T-helper 1 cell treated with Interleukin-12 subunit alpha and Interleukin-12 subunit beta and Interleukin-4 antibody, amounts not matched to agents 30 μg/mL and 1 μg/mL, for 36 hours (primary cell): ENCODE measurements at regions not wholly inside any gene's neighbourhood (a gene's known extent, or its start where the extent isn't known, plus 50 kb on each side); places are given as distances from the start of the nearest gene placed in this dataset.

ENCODE experiments used
- H3K27ac Mint-ChIP-seq: one replicate; pipeline ENCODE4 v1.8.0; 2021; ENCODE audit warnings: mild to moderate bottlenecking, mixed read lengths
- H3K27me3 Mint-ChIP-seq: one replicate; pipeline ENCODE4 v1.8.0; 2021; ENCODE audit warnings: low read depth, mixed read lengths
- H3K36me3 Mint-ChIP-seq: one replicate; pipeline ENCODE4 v1.8.0; 2021; ENCODE audit warnings: low read depth, mixed read lengths
- H3K4me1 Mint-ChIP-seq: one replicate; pipeline ENCODE4 v1.8.0; 2021; ENCODE audit warnings: low read depth, mixed read lengths
- H3K4me3 Mint-ChIP-seq: one replicate; pipeline ENCODE4 v1.8.0; 2021; ENCODE audit warnings: mild to moderate bottlenecking, moderate library complexity, mixed read lengths
- H3K9me3 Mint-ChIP-seq: one replicate; pipeline ENCODE4 v1.8.0; 2021; ENCODE audit warnings: mixed read lengths

GRCh38 chr3:141418751-141419150 lies 50.4 kb downstream of the ZBTB38 start:
- peaks cover 8% of the 10 kb centered on the region for H3K9me3 Mint-ChIP-seq
- H3K27ac Mint-ChIP-seq: no peak overlapping the region
- no peaks in the 10 kb centered on the region for H3K27me3 Mint-ChIP-seq
- no peak overlapping the region for H3K4me3 Mint-ChIP-seq
- H3K4me1 Mint-ChIP-seq: peaks cover 20% of the 10 kb centered on the region
- H3K36me3 Mint-ChIP-seq: peaks cover 42% of the 10 kb centered on the region

- no peak overlapping the region for H3K4me3 Mint-ChIP-seq
- no peaks in the 10 kb centered on the region for H3K27me3 Mint-ChIP-seq
- peaks cover 32% of the 10 kb centered on the region for H3K36me3 Mint-ChIP-seq
- peak overlapping the region; percentile 84 for H3K27ac Mint-ChIP-seq
- H3K4me1 Mint-ChIP-seq: peaks cover 9% of the 10 kb centered on the region
- peaks cover 8% of the 10 kb centered on the region for H3K9me3 Mint-ChIP-seq
Measured at GRCh38 chr3:141419946-141420345, 51.6 kb downstream of the ZBTB38 start.

DNA sequence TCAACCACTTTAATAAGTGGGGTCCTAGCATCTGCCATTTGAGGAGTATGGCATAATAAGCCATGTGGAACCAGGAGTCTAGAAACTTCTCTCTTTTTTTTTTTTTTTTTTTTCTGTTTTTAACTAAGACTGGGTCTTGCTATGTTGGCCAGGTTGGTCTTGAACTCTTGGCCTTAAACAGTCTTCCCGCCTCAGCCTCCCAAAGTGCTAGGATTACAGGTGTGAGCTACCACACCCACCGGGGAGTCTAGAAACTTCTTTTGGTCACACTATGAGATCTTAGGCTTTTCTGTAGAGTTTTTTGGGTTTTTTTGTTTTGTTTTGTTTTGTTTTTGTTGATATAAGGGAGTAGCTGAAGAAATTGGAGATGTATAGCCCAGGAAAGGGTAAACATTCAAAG lies 52.9 kb downstream of the ZBTB38 start:
- Mint-ChIP-seq H3K9me3 (peaks cover 8% of the 10 kb centered on the region), H3K4me1 (peaks cover 9% of the 10 kb centered on the region), H3K4me3 (no peak overlapping the region), H3K36me3 (peaks cover 28% of the 10 kb centered on the region), H3K27ac (no peak overlapping the region), H3K27me3 (no peaks in the 10 kb centered on the region)

GRCh38 chr3:141421639-141422319 lies 53.5 kb downstream of the ZBTB38 start:
- Mint-ChIP-seq H3K9me3 (peaks cover 8% of the 10 kb centered on the region), H3K27me3 (no peaks in the 10 kb centered on the region), H3K36me3 (peaks cover 23% of the 10 kb centered on the region), H3K27ac (no peak overlapping the region), H3K4me1 (peaks cover 9% of the 10 kb centered on the region), H3K4me3 (no peak overlapping the region)

GRCh38 chr3:141422961-141423582 lies 54.8 kb downstream of the ZBTB38 start:
- Mint-ChIP-seq H3K4me3 (no peak overlapping the region), H3K36me3 (peaks cover 18% of the 10 kb centered on the region), H3K27me3 (no peaks in the 10 kb centered on the region), H3K9me3 (peaks cover 8% of the 10 kb centered on the region), H3K4me1 (peaks cover 9% of the 10 kb centered on the region), H3K27ac (no peak overlapping the region)

DNA sequence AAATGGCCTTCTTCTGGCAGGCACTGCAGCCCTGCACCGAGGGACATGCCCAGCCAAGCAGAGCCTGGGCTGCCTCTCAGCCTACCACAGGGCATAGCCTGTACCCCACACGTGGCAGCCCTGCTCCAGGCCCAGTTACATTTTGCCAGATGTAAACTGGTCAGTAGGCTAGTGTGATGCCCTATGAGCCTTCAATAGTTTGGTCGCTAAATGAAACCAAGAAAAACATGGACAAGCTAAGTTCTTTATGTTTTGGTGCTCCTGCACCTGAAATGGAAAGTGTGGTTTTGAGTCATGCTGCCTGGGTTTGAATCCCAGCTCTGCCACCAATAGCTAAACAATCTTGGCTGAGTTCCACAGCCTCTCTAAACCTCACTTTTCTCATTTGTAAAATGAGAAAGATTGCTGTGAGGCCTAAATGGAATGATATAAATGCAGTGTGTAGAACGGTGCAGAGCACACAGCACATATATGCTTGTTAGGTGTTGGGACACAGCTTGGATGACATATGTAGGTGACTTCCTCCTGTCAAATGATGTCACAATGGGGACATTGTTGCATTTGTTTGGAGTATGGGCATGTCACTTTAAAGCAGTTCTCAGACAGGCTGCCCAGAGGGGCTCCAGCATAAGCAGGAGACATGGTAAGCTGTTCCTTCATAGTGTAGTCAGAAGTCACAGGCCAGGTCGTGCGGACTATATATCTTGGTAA lies 57.4 kb downstream of the ZBTB38 start:
- no peak overlapping the region for H3K4me3 Mint-ChIP-seq
- H3K36me3 Mint-ChIP-seq: no peaks in the 10 kb centered on the region
- no peaks in the 10 kb centered on the region for H3K27me3 Mint-ChIP-seq
- H3K4me1 Mint-ChIP-seq: peaks cover 6% of the 10 kb centered on the region
- H3K27ac Mint-ChIP-seq: no peak overlapping the region
- H3K9me3 Mint-ChIP-seq: no peaks in the 10 kb centered on the region

- H3K4me3 Mint-ChIP-seq: no peak overlapping the region
- peaks cover 6% of the 10 kb centered on the region for H3K4me1 Mint-ChIP-seq
- no peaks in the 10 kb centered on the region for H3K36me3 Mint-ChIP-seq
- H3K9me3 Mint-ChIP-seq: no peaks in the 10 kb centered on the region
- no peaks in the 10 kb centered on the region for H3K27me3 Mint-ChIP-seq
- H3K27ac Mint-ChIP-seq: no peak overlapping the region
Measured at GRCh38 chr3:141426404-141427034, 58.2 kb downstream of the ZBTB38 start.

DNA sequence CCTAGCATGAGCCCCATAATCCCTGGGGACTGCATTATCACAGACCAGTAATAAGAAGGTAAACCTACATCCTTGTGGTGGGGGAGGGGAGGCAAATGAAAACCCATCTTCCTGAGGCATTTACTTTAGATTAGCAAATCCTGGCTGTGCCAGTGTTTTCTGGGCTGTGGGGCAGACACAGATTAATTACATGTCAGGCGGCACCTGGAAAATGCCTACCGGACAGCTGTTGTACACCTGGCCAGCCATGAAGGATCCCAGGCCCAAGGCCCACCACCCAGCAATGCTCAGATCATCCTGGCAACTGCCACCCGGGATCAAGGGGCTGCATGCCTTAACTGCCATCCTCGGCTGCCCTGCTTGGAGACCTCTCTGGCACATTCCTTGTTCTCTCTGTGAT lies 59.1 kb upstream of the RASA2 start:
- H3K9me3 Mint-ChIP-seq: no peaks in the 10 kb centered on the region
- H3K4me1 Mint-ChIP-seq: peaks cover 6% of the 10 kb centered on the region
- H3K36me3 Mint-ChIP-seq: no peaks in the 10 kb centered on the region

GRCh38 chr3:141429371-141430035 lies 57.3 kb upstream of the RASA2 start:
- Mint-ChIP-seq H3K27me3 (no peaks in the 10 kb centered on the region), H3K27ac (no peak overlapping the region), H3K36me3 (peaks cover 2% of the 10 kb centered on the region), H3K4me3 (no peak overlapping the region), H3K9me3 (no peaks in the 10 kb centered on the region), H3K4me1 (peaks cover 6% of the 10 kb centered on the region)

More for the DNA sequence above, 59.1 kb upstream of the RASA2 start:
- H3K27ac Mint-ChIP-seq: no peak overlapping the region
- no peak overlapping the region for H3K4me3 Mint-ChIP-seq
- no peaks in the 10 kb centered on the region for H3K27me3 Mint-ChIP-seq

- no peaks in the 10 kb centered on the region for H3K9me3 Mint-ChIP-seq
- H3K27ac Mint-ChIP-seq: no peak overlapping the region
- peaks cover 2% of the 10 kb centered on the region for H3K36me3 Mint-ChIP-seq
- peaks cover 3% of the 10 kb centered on the region for H3K4me1 Mint-ChIP-seq
- H3K4me3 Mint-ChIP-seq: no peak overlapping the region
- no peaks in the 10 kb centered on the region for H3K27me3 Mint-ChIP-seq
Measured at GRCh38 chr3:141430316-141430715, 56.5 kb upstream of the RASA2 start.

DNA sequence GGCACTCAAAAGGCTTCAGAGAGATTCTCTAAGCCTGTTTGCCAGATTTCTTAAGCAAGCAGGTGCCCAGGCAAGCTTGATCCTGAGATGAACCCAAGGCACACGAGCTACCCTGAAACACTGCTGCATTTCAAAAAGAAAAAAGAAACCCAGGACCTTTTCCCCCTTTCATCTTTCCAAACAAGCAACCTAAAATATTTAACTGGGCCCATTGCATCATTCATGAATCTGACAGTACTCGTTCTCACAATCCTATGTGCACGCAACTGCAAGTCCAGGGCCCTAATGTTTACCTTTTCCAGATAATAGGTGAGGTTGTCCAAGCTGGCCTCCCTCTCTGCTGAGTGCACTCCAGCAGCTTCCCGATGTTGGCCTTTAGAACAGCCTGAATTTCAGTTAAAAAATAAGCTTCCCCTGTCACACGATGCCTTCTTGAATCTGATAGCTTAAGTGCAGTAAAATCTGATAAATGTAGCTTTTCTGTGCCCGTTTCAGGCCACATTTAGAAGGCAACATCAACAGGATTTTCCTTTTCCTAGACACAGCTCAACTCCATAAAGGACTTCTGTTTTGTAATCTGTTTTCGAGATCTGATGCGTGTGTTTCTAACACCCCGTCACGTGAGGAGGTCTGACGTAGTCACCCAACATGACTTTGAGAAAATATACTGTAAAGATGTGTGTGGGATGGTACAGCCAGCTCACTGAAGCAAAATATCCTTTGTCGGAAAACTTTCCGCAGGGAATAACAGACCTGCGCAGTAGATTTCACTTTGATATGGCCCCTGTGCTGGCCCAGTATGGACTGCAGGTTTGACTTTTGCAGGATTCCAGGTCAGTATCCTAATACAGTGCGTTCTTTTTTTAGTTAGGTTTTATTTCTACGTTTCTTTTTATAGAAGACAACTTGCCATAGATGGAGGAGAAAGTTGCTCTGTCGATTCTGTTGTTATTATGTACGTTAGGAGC lies 55.1 kb upstream of the RASA2 start:
- Mint-ChIP-seq H3K9me3 (no peaks in the 10 kb centered on the region), H3K4me3 (no peak overlapping the region), H3K27ac (no peak overlapping the region), H3K27me3 (no peaks in the 10 kb centered on the region), H3K36me3 (peaks cover 2% of the 10 kb centered on the region), H3K4me1 (peaks cover 2% of the 10 kb centered on the region)

- H3K27me3 Mint-ChIP-seq: no peaks in the 10 kb centered on the region
- peaks cover 4% of the 10 kb centered on the region for H3K4me1 Mint-ChIP-seq
- peaks cover 2% of the 10 kb centered on the region for H3K36me3 Mint-ChIP-seq
- H3K27ac Mint-ChIP-seq: no peak overlapping the region
- no peak overlapping the region for H3K4me3 Mint-ChIP-seq
- H3K9me3 Mint-ChIP-seq: no peaks in the 10 kb centered on the region
Measured at GRCh38 chr3:141432904-141433303, 53.9 kb upstream of the RASA2 start.

GRCh38 chr3:141434255-141434654 lies 52.6 kb upstream of the RASA2 start:
- no peak overlapping the region for H3K4me3 Mint-ChIP-seq
- H3K27me3 Mint-ChIP-seq: no peaks in the 10 kb centered on the region
- no peak overlapping the region for H3K27ac Mint-ChIP-seq
- H3K9me3 Mint-ChIP-seq: no peaks in the 10 kb centered on the region
- peaks cover 7% of the 10 kb centered on the region for H3K36me3 Mint-ChIP-seq
- peaks cover 2% of the 10 kb centered on the region for H3K4me1 Mint-ChIP-seq
